Stimulated activated naive CD4-positive, alpha-beta T cell treated with Interleukin-2 at 50 U/mL for 16 hours (primary cell): ENCODE measurements at regions not wholly inside any gene's neighbourhood (a gene's known extent, or its start where the extent isn't known, plus 50 kb on each side); places are given as distances from the start of the nearest gene placed in this dataset.

Source experiments
- DNase-seq: peaks from one replicate; lab custom pipeline; 2025; lab: John Stamatoyannopoulos, UW

DNA sequence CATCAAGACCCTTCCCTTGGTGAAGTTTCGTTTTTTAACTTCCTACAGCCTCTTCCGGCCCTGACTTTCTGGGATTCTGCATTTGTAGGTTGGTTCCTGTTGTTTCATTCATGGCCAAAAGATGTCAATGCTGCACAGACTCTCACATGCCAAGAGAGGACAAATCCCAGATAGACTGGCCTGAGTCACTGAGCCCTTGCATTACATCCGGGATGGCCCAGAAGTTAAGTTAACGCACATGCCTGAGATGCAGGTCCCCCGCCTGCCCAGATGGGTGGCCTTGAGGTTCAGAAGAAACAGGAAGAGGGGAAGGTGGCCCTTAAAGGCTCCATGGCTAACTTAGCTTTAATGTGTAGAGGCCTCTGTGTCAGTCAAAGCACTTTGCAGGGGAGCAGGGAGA is 51.6 kb upstream of the SRGAP3 start:
- no peak for DNase-seq

DNA sequence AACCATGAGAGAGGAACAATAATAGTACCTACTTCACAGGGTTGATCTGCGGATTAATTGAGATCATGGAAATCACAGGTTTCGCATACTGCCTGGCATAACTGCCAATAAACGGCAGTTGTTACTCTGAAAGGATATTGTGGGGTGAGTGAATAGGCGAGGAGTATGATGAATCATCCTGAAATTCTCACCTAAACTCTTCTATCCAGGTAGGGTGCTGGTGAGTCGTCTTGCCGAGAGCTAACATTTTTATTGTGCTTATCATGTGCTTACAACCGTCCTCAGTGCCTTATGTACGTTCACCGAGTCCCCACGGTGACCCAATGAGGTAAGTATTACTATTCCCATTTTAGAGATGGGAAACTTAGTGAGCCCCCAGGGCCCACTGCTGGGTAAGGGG is 52.4 kb upstream of the SRGAP3 start:
- DNase-seq: no peak

GRCh38 chr3:9302425-9303181 is 53.2 kb upstream of the SRGAP3 start:
- DNase-seq: peak; percentile 69

GRCh38 chr3:9308298-9308990 is 54.4 kb upstream of the THUMPD3 start:
- DNase-seq: no peak

DNA sequence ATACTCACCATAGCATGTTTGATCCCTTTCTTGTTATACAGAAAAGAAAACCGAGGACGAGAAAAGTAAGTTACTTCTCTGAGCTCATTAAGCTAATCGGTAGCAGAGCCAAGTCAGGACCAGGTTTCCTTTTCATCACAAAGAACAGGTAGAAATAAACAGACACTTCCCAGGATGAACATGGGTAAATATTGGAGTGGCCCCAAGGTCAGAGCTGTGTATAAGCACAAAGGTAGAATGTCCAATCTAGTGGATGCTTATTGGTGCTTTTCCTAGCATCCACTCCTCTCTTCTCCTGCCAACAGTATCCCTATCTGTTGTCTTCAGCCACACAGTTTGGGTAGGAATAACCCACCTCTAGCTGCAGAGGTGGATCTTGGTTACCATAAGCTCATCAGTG is 52.8 kb upstream of the THUMPD3 start:
- DNase-seq: no peak

- DNase-seq: no peak
These were observed 51.6 kb upstream of the THUMPD3 start for GRCh38 chr3:9311228-9311627.
